Mesendoderm (in vitro differentiated cells): ENCODE measurements at regions not wholly inside any gene's neighbourhood (a gene's known extent, or its start where the extent isn't known, plus 50 kb on each side); places are given as distances from the start of the nearest gene placed in this dataset.
"Not testable (repeated sequence)": the region's sequence is repeated elsewhere in the genome, so short reads cannot be mapped to it uniquely, and the experiment has no call there.

Experiments
- DNase-seq: peaks from one replicate; pipeline ENCODE4 v3.0.0; 2013
- H2AK5ac ChIP-seq: 2 replicates; pipeline ENCODE4 v1.6.1; 2013; ENCODE audit warnings: low read length, inconsistent platforms
- H2BK120ac ChIP-seq: 2 replicates; pipeline ENCODE4 v1.6.1; 2013; ENCODE audit warnings: low read depth, mild to moderate bottlenecking, low read length, moderate library complexity, mixed read lengths
- H2BK15ac ChIP-seq: replicated peaks from 2 replicates; pipeline ENCODE4 v1.6.1; 2013; ENCODE audit warnings: low read depth, mild to moderate bottlenecking, moderate library complexity
- H2BK5ac ChIP-seq: 2 replicates; pipeline ENCODE4 v1.6.1; 2013; ENCODE audit warnings: low read length, inconsistent platforms
- H3K18ac ChIP-seq: 2 replicates; pipeline ENCODE4 v1.6.1; 2013; ENCODE audit warnings: mild to moderate bottlenecking, low read length, mixed read lengths
- H3K23ac ChIP-seq: one replicate; pipeline ENCODE4 v1.6.1; 2013; ENCODE audit warnings: low read length
- H3K27ac ChIP-seq: 2 replicates; pipeline ENCODE4 v1.5.1; 2013; ENCODE audit warnings: low read depth, mild to moderate bottlenecking, inconsistent platforms, low read length, moderate library complexity
- H3K27me3 ChIP-seq: 2 replicates; pipeline ENCODE4 v1.6.1; 2013; ENCODE audit warnings: low read length, control low read depth, mild to moderate bottlenecking, inconsistent platforms; ENCODE audit not compliant: insufficient read depth, poor library complexity
- H3K36me3 ChIP-seq: 2 replicates; pipeline ENCODE4 v1.6.1; 2013; ENCODE audit warnings: low read length, inconsistent platforms; ENCODE audit not compliant: control insufficient read depth, insufficient read depth
- H3K4ac ChIP-seq: one replicate; pipeline ENCODE4 v1.6.1; 2013; ENCODE audit warnings: low read depth, mild to moderate bottlenecking, low read length, moderate library complexity
- H3K4me1 ChIP-seq: 2 replicates; pipeline ENCODE4 v1.6.1; 2013; ENCODE audit warnings: low read depth, low read length, inconsistent platforms; ENCODE audit not compliant: control insufficient read depth
- H3K4me2 ChIP-seq: 2 replicates; pipeline ENCODE4 v1.6.1; 2013; ENCODE audit warnings: low read length
- H3K4me3 ChIP-seq: 2 replicates; pipeline ENCODE4 v1.5.1; 2013; ENCODE audit warnings: mild to moderate bottlenecking, low read length
- H3K56ac ChIP-seq: one replicate; pipeline ENCODE4 v1.6.1; 2013; ENCODE audit warnings: low read length
- H3K79me1 ChIP-seq: 2 replicates; pipeline ENCODE4 v1.6.1; 2013; ENCODE audit warnings: low read length, inconsistent platforms
- H3K79me2 ChIP-seq: 2 replicates; pipeline ENCODE4 v1.6.1; 2013; ENCODE audit warnings: mild to moderate bottlenecking, low read length; ENCODE audit not compliant: control insufficient read depth, insufficient read depth
- H3K9ac ChIP-seq: 2 replicates; pipeline ENCODE4 v1.6.1; 2013; ENCODE audit warnings: low read length, inconsistent platforms
- H4K5ac ChIP-seq: one replicate; pipeline ENCODE4 v1.6.1; 2013; ENCODE audit warnings: low read length
- H4K8ac ChIP-seq: one replicate; pipeline ENCODE4 v1.6.1; 2013; ENCODE audit warnings: low read depth, mild to moderate bottlenecking, control low read depth, low read length, moderate library complexity
- WGBS: extraction: QIAGEN DNeasy Blood & Tissue Kit; methylation state at CpG from one replicate; pipeline ENCODE4 v1.1.7; 2013; ENCODE audit warnings: low lambda C conversion rate, missing lambda C conversion rate; ENCODE audit not compliant: insufficient coverage; ENCODE audit errors: extremely low coverage; 5-methylcytosine and 5-hydroxymethylcytosine counted together

GRCh38 chr18:969311-969710 is 64.6 kb downstream of the ADCYAP1 start:
- H3K27me3 ChIP-seq, H4K8ac ChIP-seq, H2AK5ac ChIP-seq, H3K4me3 ChIP-seq, H3K79me1 ChIP-seq, H3K23ac ChIP-seq, H3K9ac ChIP-seq, H4K5ac ChIP-seq, H3K4ac ChIP-seq, H3K27ac ChIP-seq, H3K79me2 ChIP-seq, H3K36me3 ChIP-seq, DNase-seq, H2BK15ac ChIP-seq, H3K4me2 ChIP-seq, H2BK120ac ChIP-seq, H2BK5ac ChIP-seq, H3K56ac ChIP-seq, H3K18ac ChIP-seq, H3K4me1 ChIP-seq: not testable (repeated sequence)
- no CpG with 5 or more reads among the region's 3 CpGs for WGBS

DNA sequence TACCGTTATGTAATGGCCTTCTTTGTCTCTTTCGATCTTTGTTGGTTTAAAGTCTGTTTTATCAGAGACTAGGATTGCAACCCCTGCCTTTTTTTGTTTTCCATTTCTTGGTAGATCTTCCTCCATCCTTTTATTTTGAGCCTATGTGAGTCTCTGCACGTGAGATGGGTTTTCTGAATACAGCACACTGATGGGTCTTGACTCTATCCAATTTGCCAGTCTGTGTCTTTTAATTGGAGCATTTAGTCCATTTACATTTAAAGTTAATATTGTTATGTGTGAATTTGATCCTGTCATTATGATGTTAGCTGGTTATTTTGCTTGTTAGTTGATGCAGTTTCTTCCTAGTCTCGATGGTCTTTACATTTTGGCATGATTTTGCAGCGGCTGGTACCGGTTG is 69.9 kb downstream of the ADCYAP1 start:
- not testable (repeated sequence) for H3K27me3 ChIP-seq, H2BK15ac ChIP-seq, H4K8ac ChIP-seq, H3K23ac ChIP-seq, H3K79me1 ChIP-seq, H2AK5ac ChIP-seq, H3K9ac ChIP-seq, H3K4me2 ChIP-seq, DNase-seq, H3K4me3 ChIP-seq, H3K36me3 ChIP-seq, H3K79me2 ChIP-seq, H3K56ac ChIP-seq, H2BK120ac ChIP-seq, H3K4me1 ChIP-seq, H3K27ac ChIP-seq, H2BK5ac ChIP-seq, H3K18ac ChIP-seq, H3K4ac ChIP-seq, H4K5ac ChIP-seq
- WGBS = no CpG with 5 or more reads among the region's 6 CpGs

GRCh38 chr18:976393-977128 is 71.9 kb downstream of the ADCYAP1 start:
- H4K8ac ChIP-seq, H3K4me2 ChIP-seq, H3K23ac ChIP-seq, H3K18ac ChIP-seq, H3K36me3 ChIP-seq, H3K27ac ChIP-seq, H3K56ac ChIP-seq, H3K9ac ChIP-seq, H3K4me3 ChIP-seq, H2BK15ac ChIP-seq, H3K4me1 ChIP-seq, H3K79me1 ChIP-seq, H2BK120ac ChIP-seq, H3K79me2 ChIP-seq, DNase-seq, H4K5ac ChIP-seq, H3K4ac ChIP-seq, H2AK5ac ChIP-seq, H2BK5ac ChIP-seq, H3K27me3 ChIP-seq: not testable (repeated sequence)
- WGBS = no CpG with 5 or more reads among the region's 37 CpGs

GRCh38 chr18:977327-977726 is 72.7 kb downstream of the ADCYAP1 start:
- H3K23ac ChIP-seq, H3K9ac ChIP-seq, H3K36me3 ChIP-seq, H3K27me3 ChIP-seq, H3K4me1 ChIP-seq, H3K4ac ChIP-seq, H2AK5ac ChIP-seq, H2BK15ac ChIP-seq, H3K4me3 ChIP-seq, H4K8ac ChIP-seq, H4K5ac ChIP-seq, H3K27ac ChIP-seq, H3K18ac ChIP-seq, H2BK120ac ChIP-seq, H3K79me2 ChIP-seq, H3K4me2 ChIP-seq, H2BK5ac ChIP-seq, H3K56ac ChIP-seq, H3K79me1 ChIP-seq, DNase-seq: not testable (repeated sequence)
- no CpG with 5 or more reads among the region's 1 CpG for WGBS

DNA sequence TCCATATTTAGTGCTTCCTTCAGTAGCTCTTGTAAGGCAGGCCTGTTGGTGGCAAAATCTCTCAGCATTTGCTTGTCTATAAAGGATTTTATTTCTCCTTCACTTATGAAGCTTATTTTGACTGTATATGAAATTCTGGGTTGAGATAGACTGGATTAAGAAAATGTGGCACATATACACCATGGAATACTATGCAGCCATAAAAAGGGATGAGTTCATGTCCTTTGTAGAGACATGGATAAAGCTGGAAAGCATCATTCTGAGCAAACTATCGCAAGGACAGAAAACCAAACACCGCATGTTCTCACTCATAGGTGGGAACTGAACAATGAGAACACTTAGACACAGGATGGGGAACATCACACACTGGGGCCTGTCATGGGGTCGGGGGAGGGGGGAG is 73.1 kb downstream of the ADCYAP1 start:
- not testable (repeated sequence) for H4K8ac ChIP-seq, H3K27ac ChIP-seq, H3K27me3 ChIP-seq, H3K36me3 ChIP-seq, H3K4me1 ChIP-seq, H3K4ac ChIP-seq, DNase-seq, H2AK5ac ChIP-seq, H3K18ac ChIP-seq, H3K4me2 ChIP-seq, H3K9ac ChIP-seq, H2BK5ac ChIP-seq, H3K23ac ChIP-seq, H3K79me1 ChIP-seq, H2BK15ac ChIP-seq, H3K79me2 ChIP-seq, H3K56ac ChIP-seq, H2BK120ac ChIP-seq, H3K4me3 ChIP-seq, H4K5ac ChIP-seq
- no CpG with 5 or more reads among the region's 3 CpGs for WGBS

DNA sequence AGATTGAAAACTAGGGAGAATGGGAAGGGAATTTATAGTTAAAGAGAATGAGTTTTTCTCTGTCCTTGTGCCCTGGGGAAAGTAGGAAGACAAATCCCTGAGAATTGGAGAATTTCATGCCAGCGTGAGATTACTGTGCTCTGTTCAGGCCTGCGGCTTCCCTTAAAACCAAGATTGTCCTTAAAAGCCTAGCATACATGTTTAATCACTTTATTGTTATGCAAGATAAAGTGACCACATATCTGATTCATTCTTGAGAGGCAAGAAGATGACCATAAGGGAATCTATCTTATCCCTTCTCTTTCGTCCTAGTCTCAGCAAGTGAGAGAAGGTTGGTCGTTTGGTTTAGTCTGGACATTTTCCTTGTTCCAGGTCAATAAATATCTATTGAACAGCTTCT is 75.9 kb downstream of the ADCYAP1 start:
- Histone ChIP-seq H3K4ac (no peak overlapping the region), H3K9ac (no peak overlapping the region), H3K27me3 (no peaks in the 10 kb centered on the region), H2BK5ac (no peak overlapping the region), H2BK120ac (no peak overlapping the region), H3K79me2 (no peaks in the 10 kb centered on the region), H3K18ac (no peak overlapping the region), H2BK15ac (no peak overlapping the region), H3K27ac (no peak overlapping the region), H3K56ac (no peak overlapping the region), H3K79me1 (no peaks in the 10 kb centered on the region), H3K4me3 (no peak overlapping the region), H4K5ac (no peak overlapping the region), H3K4me2 (no peak overlapping the region), H2AK5ac (no peak overlapping the region), H3K23ac (no peak overlapping the region), H3K36me3 (no peaks in the 10 kb centered on the region), H3K4me1 (peaks cover 4% of the 10 kb centered on the region), H4K8ac (no peak overlapping the region)
- no CpG with 5 or more reads among the region's 4 CpGs for WGBS
- no peak for DNase-seq
